Stimulated activated CD4-positive, alpha-beta T cell treated with anti-CD3 and anti-CD28 coated beads, Interleukin-12 subunit alpha, Interleukin-12 subunit beta, amount 100 ng/mL, for 48 hours (primary cell): ENCODE measurements at regions not wholly inside any gene's neighbourhood (a gene's known extent, or its start where the extent isn't known, plus 50 kb on each side); places are given as distances from the start of the nearest gene placed in this dataset.

Experiments
- DNase-seq, 3 donors: peaks; one replicate each; pipeline ENCODE4 v3.0.0-alpha.2; 2020; ENCODE audit warnings: low read depth in 2 of 3, low spot score in 1 of 3

GRCh38 chr9:130781569-130781968 lies 53.5 kb upstream of the ABL1 start:
- no peak for DNase-seq

- no peak for DNase-seq
These were observed 52.0 kb upstream of the ABL1 start for GRCh38 chr9:130782886-130783530.

- no peak for DNase-seq
These were observed 50.0 kb upstream of the ABL1 start for GRCh38 chr9:130785053-130785452.
